H1 (cell line): ENCODE measurements at regions not wholly inside any gene's neighbourhood (a gene's known extent, or its start where the extent isn't known, plus 50 kb on each side); places are given as distances from the start of the nearest gene placed in this dataset.

Experiments used
- EGR1 ChIP-seq: IDR thresholded peaks from 2 replicates; pipeline ENCODE4 v1.6.1; 2011; ENCODE audit warnings: low read depth, low read length, borderline replicate concordance
- RAD21 ChIP-seq, 2 experiments: IDR thresholded peaks in 1 of 2; conservative IDR thresholded peaks in 1 of 2; 2 replicates each; pipeline ENCODE4 v1.6.1; 2011; ENCODE audit warnings: low read depth in 2 of 2, low read length in 2 of 2, improper control_type of control experiment in 1 of 2, inconsistent platforms in 1 of 2, mild to moderate bottlenecking in 1 of 2, moderate library complexity in 1 of 2
- SIRT6 ChIP-seq: IDR thresholded peaks from one replicate; pipeline ENCODE4 v1.7.1; 2012; ENCODE audit warnings: low read length, inconsistent platforms
- TF ChIP-seq, protein P1 (sequence below): IDR thresholded peaks from 2 replicates; pipeline ENCODE4 v1.6.1; 2012; ENCODE audit warnings: inconsistent platforms

DNA sequence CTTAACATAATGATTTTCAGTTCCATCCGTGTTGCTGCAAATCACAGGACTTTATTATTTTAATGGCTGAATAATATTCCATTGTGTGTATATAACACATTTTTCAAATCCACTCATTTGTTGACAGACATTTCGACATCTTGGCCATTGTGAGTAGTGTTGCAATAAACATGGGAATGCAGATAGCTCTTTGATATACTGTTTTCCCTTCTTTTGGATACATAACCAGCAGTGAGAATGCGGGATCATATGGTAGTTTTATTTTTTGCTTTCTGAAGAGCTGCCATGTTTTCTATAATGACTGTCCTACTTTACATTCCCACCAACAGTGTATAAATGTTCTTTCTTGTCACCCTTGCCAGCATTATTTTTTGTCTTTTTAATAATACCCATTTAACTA is 420.3 kb upstream of the CHAC2 start (continued):
- TF ChIP-seq, protein P1, sequence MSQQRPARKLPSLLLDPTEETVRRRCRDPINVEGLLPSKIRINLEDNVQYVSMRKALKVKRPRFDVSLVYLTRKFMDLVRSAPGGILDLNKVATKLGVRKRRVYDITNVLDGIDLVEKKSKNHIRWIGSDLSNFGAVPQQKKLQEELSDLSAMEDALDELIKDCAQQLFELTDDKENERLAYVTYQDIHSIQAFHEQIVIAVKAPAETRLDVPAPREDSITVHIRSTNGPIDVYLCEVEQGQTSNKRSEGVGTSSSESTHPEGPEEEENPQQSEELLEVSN = no peak
- no peak for TF ChIP-seq EGR1
- no peak for TF ChIP-seq RAD21 (IDR thresholded peaks at IDR 0.05 in 1 of 2, conservative IDR thresholded peaks at IDR 0.05 in 1 of 2; ENCODE audit: low read depth in 2 of 2, low read length in 2 of 2)
- no peak for TF ChIP-seq SIRT6
